Kidney (tissue), 13 donors: ENCODE measurements at regions not wholly inside any gene's neighbourhood (a gene's known extent, or its start where the extent isn't known, plus 50 kb on each side); places are given as distances from the start of the nearest gene placed in this dataset.

ENCODE experiments used
- DNase-seq, 5 donors: peaks; one replicate each; pipeline ENCODE4 v3.0.0-alpha.2; 2013 to 2020
- FAIRE-seq: peaks from 2 replicates; lab custom pipeline; 2012; peaks lifted over from hg19 to GRCh38; lab: Jason Lieb, UNC
- H3K27ac ChIP-seq, 2 donors: one replicate each; pipeline ENCODE4 v1.7.0; 2013; ENCODE audit warnings: low read depth in 2 of 2, low read length in 2 of 2, inconsistent platforms in 1 of 2
- H3K27me3 ChIP-seq: one replicate; pipeline ENCODE4 v1.7.1; 2013; ENCODE audit warnings: low read length, inconsistent platforms; ENCODE audit not compliant: control insufficient read depth, insufficient read depth
- H3K36me3 ChIP-seq, 3 donors: one replicate each; pipeline versions ENCODE4 v1.7.0 to v1.7.1; 2013; ENCODE audit warnings: low read length in 3 of 3, control low read depth in 1 of 3, inconsistent platforms in 1 of 3; ENCODE audit not compliant: insufficient read depth in 3 of 3, control insufficient read depth in 2 of 3
- H3K4me1 ChIP-seq, 3 donors: one replicate each; pipeline versions ENCODE4 v1.7.0 to v1.7.1; 2013; ENCODE audit warnings: low read length in 3 of 3, inconsistent platforms in 1 of 3, low read depth in 1 of 3; ENCODE audit not compliant: control insufficient read depth in 2 of 3, insufficient read depth in 2 of 3
- H3K4me3 ChIP-seq, 3 donors: one replicate each; pipeline versions ENCODE4 v1.7.0 to v1.8.1; 2013; ENCODE audit warnings: low read length in 3 of 3, control low read depth in 1 of 3, inconsistent platforms in 1 of 3
- H3K9ac ChIP-seq, 3 donors: one replicate each; pipeline versions ENCODE4 v1.7.0 to v1.7.1; 2013; ENCODE audit warnings: low read length in 3 of 3, control low read depth in 1 of 3, inconsistent platforms in 1 of 3
- H3K9me3 ChIP-seq, 3 donors: one replicate each; pipeline versions ENCODE4 v1.7.0 to v1.7.1; 2013; ENCODE audit warnings: low read length in 3 of 3, control low read depth in 1 of 3, inconsistent platforms in 1 of 3; ENCODE audit not compliant: control insufficient read depth in 2 of 3, insufficient read depth in 1 of 3
- CTCF ChIP-seq: IDR thresholded peaks from 3 replicates; pipeline ENCODE4 v1.5.1; 2012; ENCODE audit warnings: mild to moderate bottlenecking, moderate library complexity, borderline replicate concordance; ENCODE audit not compliant: insufficient read depth; ENCODE audit errors: extremely low read depth
- intact Hi-C: fragments of 100-400 bp; cut with DNase I; formaldehyde crosslinking; loops from one replicate; pipeline ENCODE4 v1.11.1; 2022
- donor health status: control.
- donor health status: control.
- donor health status: control.
- donor health status: control.
- donor health status: control.
- donor health status: DM: yes; HTN: yes; CAD: no.
- donor health status: Normal renal cell carcinoma (clear cell type).

- no peak overlapping the region for H3K9ac ChIP-seq
Observed at GRCh38 chr21:38567335-38567969, 69.2 kb upstream of the ERG start.

GRCh38 chr21:38567970-38568360, 69.7 kb upstream of the ERG start:
- H3K27ac ChIP-seq = no peak overlapping the region
- TF ChIP-seq CTCF = no peak

More at GRCh38 chr21:38567335-38567969, 69.2 kb upstream of the ERG start:
- Histone ChIP-seq H3K9me3 (no peaks in the 10 kb centered on the region), H3K36me3 (no peaks in the 10 kb centered on the region), H3K27ac (no peak overlapping the region), H3K4me1 (no peaks in the 10 kb centered on the region), H3K27me3 (no peaks in the 10 kb centered on the region), H3K4me3 (no peak overlapping the region)
- intact Hi-C loops = no loop called here
- DNase-seq = peak in 3 of 5 donors; percentile 12 to 38 (median 30)
- FAIRE-seq = no peak
- TF ChIP-seq CTCF = no peak

GRCh38 chr21:38569733-38570132, 71.5 kb upstream of the ERG start:
- no peak for TF ChIP-seq CTCF
- FAIRE-seq = no peak
- Histone ChIP-seq H3K9me3 (no peaks in the 10 kb centered on the region), H3K27me3 (no peaks in the 10 kb centered on the region), H3K27ac (no peak overlapping the region), H3K4me1 (no peaks in the 10 kb centered on the region), H3K4me3 (no peak overlapping the region), H3K9ac (no peak overlapping the region), H3K36me3 (no peaks in the 10 kb centered on the region)
- intact Hi-C loops = no loop called here
- DNase-seq = no peak

More at GRCh38 chr21:38567970-38568360, 69.7 kb upstream of the ERG start:
- H3K27me3 ChIP-seq = no peaks in the 10 kb centered on the region
- no peak overlapping the region for H3K9ac ChIP-seq
- DNase-seq = no peak
- no peaks in the 10 kb centered on the region for H3K4me1 ChIP-seq
- no peak for FAIRE-seq
- no peaks in the 10 kb centered on the region for H3K9me3 ChIP-seq
- intact Hi-C loops = no loop called here
- H3K36me3 ChIP-seq = no peaks in the 10 kb centered on the region
- no peak overlapping the region for H3K4me3 ChIP-seq

GRCh38 chr21:38570596-38570995, 72.3 kb upstream of the ERG start:
- H3K4me1 ChIP-seq = no peaks in the 10 kb centered on the region
- FAIRE-seq = no peak
- intact Hi-C loops = no loop called here
- no peaks in the 10 kb centered on the region for H3K27me3 ChIP-seq
- TF ChIP-seq CTCF = no peak
- no peaks in the 10 kb centered on the region for H3K36me3 ChIP-seq
- H3K27ac ChIP-seq = no peak overlapping the region
- H3K9me3 ChIP-seq = no peaks in the 10 kb centered on the region
- no peak overlapping the region for H3K9ac ChIP-seq
- no peak for DNase-seq
- no peak overlapping the region for H3K4me3 ChIP-seq
